ENCODE measurements at regions not wholly inside any gene's neighbourhood (a gene's known extent, or its start where the extent isn't known, plus 50 kb on each side); places are given as distances from the start of the nearest gene placed in this dataset.

- no peak for TF ChIP-seq POLR2A (IDR thresholded peaks at IDR 0.05)
- TF ChIP-seq, protein P1, sequence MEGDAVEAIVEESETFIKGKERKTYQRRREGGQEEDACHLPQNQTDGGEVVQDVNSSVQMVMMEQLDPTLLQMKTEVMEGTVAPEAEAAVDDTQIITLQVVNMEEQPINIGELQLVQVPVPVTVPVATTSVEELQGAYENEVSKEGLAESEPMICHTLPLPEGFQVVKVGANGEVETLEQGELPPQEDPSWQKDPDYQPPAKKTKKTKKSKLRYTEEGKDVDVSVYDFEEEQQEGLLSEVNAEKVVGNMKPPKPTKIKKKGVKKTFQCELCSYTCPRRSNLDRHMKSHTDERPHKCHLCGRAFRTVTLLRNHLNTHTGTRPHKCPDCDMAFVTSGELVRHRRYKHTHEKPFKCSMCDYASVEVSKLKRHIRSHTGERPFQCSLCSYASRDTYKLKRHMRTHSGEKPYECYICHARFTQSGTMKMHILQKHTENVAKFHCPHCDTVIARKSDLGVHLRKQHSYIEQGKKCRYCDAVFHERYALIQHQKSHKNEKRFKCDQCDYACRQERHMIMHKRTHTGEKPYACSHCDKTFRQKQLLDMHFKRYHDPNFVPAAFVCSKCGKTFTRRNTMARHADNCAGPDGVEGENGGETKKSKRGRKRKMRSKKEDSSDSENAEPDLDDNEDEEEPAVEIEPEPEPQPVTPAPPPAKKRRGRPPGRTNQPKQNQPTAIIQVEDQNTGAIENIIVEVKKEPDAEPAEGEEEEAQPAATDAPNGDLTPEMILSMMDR (IDR thresholded peaks at IDR 0.05) = no peak
- Histone ChIP-seq H3K4me3 (no peak overlapping the region), H3K9me3 (no peaks in the 10 kb centered on the region), H3K27me3 (no peaks in the 10 kb centered on the region), H3K27ac (no peak overlapping the region), H3K36me3 (no peaks in the 10 kb centered on the region), H3K4me1 (no peaks in the 10 kb centered on the region)
- no peak for DNase-seq
Observed at GRCh38 chr10:8544057-8544380, 489.5 kb downstream of the GATA3 start.

GRCh38 chr10:8544500-8544899 lies 490.0 kb downstream of the GATA3 start:
- Histone ChIP-seq H3K4me1 (no peaks in the 10 kb centered on the region), H3K27ac (no peak overlapping the region), H3K36me3 (no peaks in the 10 kb centered on the region), H3K9me3 (no peaks in the 10 kb centered on the region), H3K27me3 (no peaks in the 10 kb centered on the region), H3K4me3 (no peak overlapping the region)
- DNase-seq = no peak
- no peak for TF ChIP-seq POLR2A (IDR thresholded peaks at IDR 0.05)
- TF ChIP-seq, protein P1 (IDR thresholded peaks at IDR 0.05) = no peak

DNA sequence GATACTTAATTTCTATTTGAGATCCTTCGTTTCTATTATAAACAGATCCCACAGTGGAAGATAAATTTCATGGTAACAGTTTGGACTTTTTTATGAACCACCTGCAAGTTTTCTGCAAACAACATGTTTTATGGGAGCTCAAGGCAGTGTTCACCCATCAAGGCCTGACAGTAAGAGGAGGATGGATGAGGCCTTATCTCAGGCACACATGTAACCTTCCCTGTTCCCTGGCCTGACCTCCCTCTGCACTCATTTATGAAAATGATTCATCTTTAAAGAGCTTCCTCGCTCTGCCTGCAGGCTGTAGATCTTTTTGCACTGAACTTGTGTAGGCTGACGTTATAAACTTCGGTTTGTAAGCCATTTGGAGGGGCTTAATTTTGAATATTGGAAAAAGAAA lies 500.1 kb downstream of the GATA3 start:
- no peak overlapping the region for H3K27ac ChIP-seq
- no peak for TF ChIP-seq POLR2A (IDR thresholded peaks at IDR 0.05)
- TF ChIP-seq, protein P1 (IDR thresholded peaks at IDR 0.05) = no peak
- H3K27me3 ChIP-seq = no peaks in the 10 kb centered on the region
- no peaks in the 10 kb centered on the region for H3K36me3 ChIP-seq
- no peak overlapping the region for H3K4me3 ChIP-seq
- no peaks in the 10 kb centered on the region for H3K4me1 ChIP-seq
- H3K9me3 ChIP-seq = no peaks in the 10 kb centered on the region
- DNase-seq = no peak

GRCh38 chr10:8556321-8556720 lies 501.8 kb downstream of the GATA3 start:
- Histone ChIP-seq H3K4me1 (no peaks in the 10 kb centered on the region), H3K4me3 (no peak overlapping the region), H3K27ac (no peak overlapping the region), H3K36me3 (no peaks in the 10 kb centered on the region), H3K9me3 (no peaks in the 10 kb centered on the region), H3K27me3 (no peaks in the 10 kb centered on the region)
- DNase-seq = no peak
- no peak for TF ChIP-seq POLR2A (IDR thresholded peaks at IDR 0.05)
- TF ChIP-seq, protein P1 (IDR thresholded peaks at IDR 0.05) = no peak

- no peaks in the 10 kb centered on the region for H3K4me1 ChIP-seq
- H3K9me3 ChIP-seq = no peaks in the 10 kb centered on the region
- DNase-seq = peak in 1 of 3 donors; percentile 43
- H3K4me3 ChIP-seq = no peak overlapping the region
- H3K27ac ChIP-seq = no peak overlapping the region
- TF ChIP-seq POLR2A (IDR thresholded peaks at IDR 0.05) = no peak
- TF ChIP-seq, protein P1 (IDR thresholded peaks at IDR 0.05) = no peak
- H3K27me3 ChIP-seq = no peaks in the 10 kb centered on the region
- no peaks in the 10 kb centered on the region for H3K36me3 ChIP-seq
Observed at GRCh38 chr10:8563478-8563877, 509.0 kb downstream of the GATA3 start.

DNA sequence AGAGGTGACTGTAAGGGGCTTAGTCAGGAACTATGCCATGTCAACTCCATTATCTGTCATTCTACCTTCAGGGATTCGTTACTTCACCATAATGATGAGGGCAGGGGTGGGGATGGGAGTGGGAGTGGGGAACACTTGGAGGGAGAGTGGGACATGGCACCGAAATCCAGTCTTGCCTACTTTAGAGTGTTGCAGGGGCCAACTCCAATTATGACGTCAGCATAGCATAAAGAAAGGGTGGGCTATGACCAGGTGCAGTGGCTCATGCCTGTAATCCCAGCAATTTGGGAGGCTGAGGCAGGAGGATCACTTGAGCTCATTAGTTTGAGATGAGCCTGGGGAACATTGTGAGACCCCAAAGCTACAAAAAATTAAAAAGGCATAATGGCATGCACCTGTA lies 512.2 kb downstream of the GATA3 start:
- TF ChIP-seq POLR2A (IDR thresholded peaks at IDR 0.05) = no peak
- TF ChIP-seq, protein P1 (IDR thresholded peaks at IDR 0.05) = no peak
- Histone ChIP-seq H3K27me3 (no peaks in the 10 kb centered on the region), H3K9me3 (no peaks in the 10 kb centered on the region), H3K36me3 (no peaks in the 10 kb centered on the region), H3K4me3 (no peak overlapping the region), H3K4me1 (no peaks in the 10 kb centered on the region), H3K27ac (no peak overlapping the region)
- DNase-seq = no peak
